ENCODE measurements at regions not wholly inside any gene's neighbourhood (a gene's known extent, or its start where the extent isn't known, plus 50 kb on each side); places are given as distances from the start of the nearest gene placed in this dataset.

GRCh38 chr3:72339670-72340030 is 508.6 kb downstream of the SHQ1 start:
- no peaks in the 10 kb centered on the region for H3K36me3 ChIP-seq (ENCODE audit: control insufficient read depth, low read depth, low read length)
- H3K27ac ChIP-seq (ENCODE audit: low read length): no peak overlapping the region
- H3K9me3 ChIP-seq (ENCODE audit: control insufficient read depth, low read depth, low read length): no peaks in the 10 kb centered on the region
- H3K27me3 ChIP-seq (ENCODE audit: control insufficient read depth, insufficient read depth, low read length): no peaks in the 10 kb centered on the region
- H3K9ac ChIP-seq (ENCODE audit: low read length): no peak overlapping the region
- no peak overlapping the region for H3K4me3 ChIP-seq (ENCODE audit: low read length)
- H3K4me1 ChIP-seq (ENCODE audit: control insufficient read depth, low read depth, low read length): peaks cover 11% of the 10 kb centered on the region

GRCh38 chr3:72338942-72339669 is 509.1 kb downstream of the SHQ1 start:
- Histone ChIP-seq H3K9me3 (ENCODE audit: control insufficient read depth, low read depth, low read length) (no peaks in the 10 kb centered on the region), H3K9ac (ENCODE audit: low read length) (no peak overlapping the region), H3K27me3 (ENCODE audit: control insufficient read depth, insufficient read depth, low read length) (no peaks in the 10 kb centered on the region), H3K4me3 (ENCODE audit: low read length) (no peak overlapping the region), H3K4me1 (ENCODE audit: control insufficient read depth, low read depth, low read length) (peaks cover 14% of the 10 kb centered on the region), H3K27ac (ENCODE audit: low read length) (no peak overlapping the region), H3K36me3 (ENCODE audit: control insufficient read depth, low read depth, low read length) (no peaks in the 10 kb centered on the region)

DNA sequence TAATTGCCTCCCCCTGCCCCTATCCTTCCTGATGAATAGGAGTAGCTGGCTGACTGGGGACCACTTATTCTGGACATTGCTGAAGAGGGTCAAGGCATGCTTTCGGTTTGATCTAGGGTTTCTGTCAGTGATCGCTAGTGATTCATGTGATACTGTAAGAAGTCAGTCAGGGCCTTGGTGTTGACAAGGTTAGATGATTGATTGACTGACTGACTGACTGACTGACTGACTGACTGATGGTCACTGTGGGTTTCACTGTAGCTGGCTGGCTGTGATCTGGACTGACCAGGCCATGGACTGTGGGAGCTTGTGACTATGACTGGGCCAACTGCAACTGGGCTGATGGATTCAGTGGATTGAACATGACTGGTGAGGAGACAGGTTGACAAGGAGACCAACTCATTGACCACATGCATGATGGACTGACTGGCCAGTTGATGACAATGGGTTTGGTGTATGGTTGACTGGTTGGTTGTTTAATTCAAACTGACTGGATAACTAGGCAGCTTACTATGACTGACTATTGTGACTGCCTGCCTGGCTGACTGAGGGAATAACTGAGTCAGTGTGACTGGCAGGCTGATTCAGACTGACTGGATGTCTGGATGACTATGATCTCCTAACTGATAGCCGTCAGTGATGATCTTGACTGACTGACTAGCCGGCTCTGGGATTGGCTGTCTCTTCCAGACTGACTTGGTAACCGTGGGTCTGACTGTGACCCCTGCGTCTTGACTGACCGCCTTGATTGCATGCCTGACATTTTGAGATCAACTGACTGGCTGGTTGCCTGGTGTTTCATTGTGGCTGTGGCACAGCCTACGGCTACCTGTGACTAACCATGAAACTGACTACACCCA is 509.9 kb downstream of the SHQ1 start:
- Histone ChIP-seq H3K9ac (ENCODE audit: low read length) (no peak overlapping the region), H3K27me3 (ENCODE audit: control insufficient read depth, insufficient read depth, low read length) (no peaks in the 10 kb centered on the region), H3K9me3 (ENCODE audit: control insufficient read depth, low read depth, low read length) (no peaks in the 10 kb centered on the region), H3K27ac (ENCODE audit: low read length) (no peak overlapping the region), H3K4me1 (ENCODE audit: control insufficient read depth, low read depth, low read length) (peaks cover 14% of the 10 kb centered on the region), H3K36me3 (ENCODE audit: control insufficient read depth, low read depth, low read length) (no peaks in the 10 kb centered on the region), H3K4me3 (ENCODE audit: low read length) (no peak overlapping the region)

- H3K27me3 ChIP-seq (ENCODE audit: control insufficient read depth, insufficient read depth, low read length): no peaks in the 10 kb centered on the region
- no peak overlapping the region for H3K27ac ChIP-seq (ENCODE audit: low read length)
- no peaks in the 10 kb centered on the region for H3K36me3 ChIP-seq (ENCODE audit: control insufficient read depth, low read depth, low read length)
- no peak overlapping the region for H3K9ac ChIP-seq (ENCODE audit: low read length)
- no peaks in the 10 kb centered on the region for H3K9me3 ChIP-seq (ENCODE audit: control insufficient read depth, low read depth, low read length)
- no peak overlapping the region for H3K4me3 ChIP-seq (ENCODE audit: low read length)
- peaks cover 14% of the 10 kb centered on the region for H3K4me1 ChIP-seq (ENCODE audit: control insufficient read depth, low read depth, low read length)
Measured at GRCh38 chr3:72337480-72337855, 510.8 kb downstream of the SHQ1 start.

GRCh38 chr3:72336821-72337479 is 511.3 kb downstream of the SHQ1 start:
- Histone ChIP-seq H3K27me3 (ENCODE audit: control insufficient read depth, insufficient read depth, low read length) (no peaks in the 10 kb centered on the region), H3K4me3 (ENCODE audit: low read length) (no peak overlapping the region), H3K27ac (ENCODE audit: low read length) (no peak overlapping the region), H3K9me3 (ENCODE audit: control insufficient read depth, low read depth, low read length) (no peaks in the 10 kb centered on the region), H3K36me3 (ENCODE audit: control insufficient read depth, low read depth, low read length) (no peaks in the 10 kb centered on the region), H3K4me1 (ENCODE audit: control insufficient read depth, low read depth, low read length) (peaks cover 14% of the 10 kb centered on the region), H3K9ac (ENCODE audit: low read length) (no peak overlapping the region)

DNA sequence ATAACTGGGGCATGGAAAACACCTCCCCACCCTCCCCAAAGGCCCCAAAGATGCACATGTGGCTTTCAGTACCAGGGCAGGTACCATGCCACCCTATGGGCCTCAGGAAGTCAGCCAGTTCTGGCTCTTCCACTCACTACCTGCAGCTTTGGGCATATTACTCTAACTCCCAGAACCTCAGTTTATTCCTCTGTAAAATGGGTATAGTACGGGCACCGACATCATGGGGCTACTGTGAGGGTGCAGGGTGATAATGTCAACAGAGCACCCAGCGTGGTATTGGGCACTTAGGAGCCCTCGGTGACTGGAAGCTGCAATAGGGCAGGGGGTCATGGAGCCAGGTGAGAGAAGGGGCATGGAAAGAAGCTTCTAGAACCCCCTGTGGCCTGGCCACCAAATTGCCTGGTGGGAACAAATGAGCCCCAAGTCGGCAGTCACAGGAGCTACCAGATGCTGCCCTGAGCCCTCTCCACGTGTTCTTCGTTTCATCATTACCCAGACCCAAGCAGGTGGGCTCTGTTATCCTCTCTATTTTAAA is 512.1 kb downstream of the SHQ1 start:
- Histone ChIP-seq H3K4me3 (ENCODE audit: low read length) (no peak overlapping the region), H3K27ac (ENCODE audit: low read length) (no peak overlapping the region), H3K27me3 (ENCODE audit: control insufficient read depth, insufficient read depth, low read length) (no peaks in the 10 kb centered on the region), H3K36me3 (ENCODE audit: control insufficient read depth, low read depth, low read length) (no peaks in the 10 kb centered on the region), H3K9me3 (ENCODE audit: control insufficient read depth, low read depth, low read length) (no peaks in the 10 kb centered on the region), H3K9ac (ENCODE audit: low read length) (no peak overlapping the region), H3K4me1 (ENCODE audit: control insufficient read depth, low read depth, low read length) (peaks cover 14% of the 10 kb centered on the region)

- no peaks in the 10 kb centered on the region for H3K9me3 ChIP-seq (ENCODE audit: control insufficient read depth, low read depth, low read length)
- H3K9ac ChIP-seq (ENCODE audit: low read length): no peak overlapping the region
- H3K27me3 ChIP-seq (ENCODE audit: control insufficient read depth, insufficient read depth, low read length): no peaks in the 10 kb centered on the region
- H3K4me1 ChIP-seq (ENCODE audit: control insufficient read depth, low read depth, low read length): peaks cover 14% of the 10 kb centered on the region
- H3K4me3 ChIP-seq (ENCODE audit: low read length): no peak overlapping the region
- no peaks in the 10 kb centered on the region for H3K36me3 ChIP-seq (ENCODE audit: control insufficient read depth, low read depth, low read length)
- H3K27ac ChIP-seq (ENCODE audit: low read length): no peak overlapping the region
Measured at GRCh38 chr3:72335458-72336095, 512.7 kb downstream of the SHQ1 start.

DNA sequence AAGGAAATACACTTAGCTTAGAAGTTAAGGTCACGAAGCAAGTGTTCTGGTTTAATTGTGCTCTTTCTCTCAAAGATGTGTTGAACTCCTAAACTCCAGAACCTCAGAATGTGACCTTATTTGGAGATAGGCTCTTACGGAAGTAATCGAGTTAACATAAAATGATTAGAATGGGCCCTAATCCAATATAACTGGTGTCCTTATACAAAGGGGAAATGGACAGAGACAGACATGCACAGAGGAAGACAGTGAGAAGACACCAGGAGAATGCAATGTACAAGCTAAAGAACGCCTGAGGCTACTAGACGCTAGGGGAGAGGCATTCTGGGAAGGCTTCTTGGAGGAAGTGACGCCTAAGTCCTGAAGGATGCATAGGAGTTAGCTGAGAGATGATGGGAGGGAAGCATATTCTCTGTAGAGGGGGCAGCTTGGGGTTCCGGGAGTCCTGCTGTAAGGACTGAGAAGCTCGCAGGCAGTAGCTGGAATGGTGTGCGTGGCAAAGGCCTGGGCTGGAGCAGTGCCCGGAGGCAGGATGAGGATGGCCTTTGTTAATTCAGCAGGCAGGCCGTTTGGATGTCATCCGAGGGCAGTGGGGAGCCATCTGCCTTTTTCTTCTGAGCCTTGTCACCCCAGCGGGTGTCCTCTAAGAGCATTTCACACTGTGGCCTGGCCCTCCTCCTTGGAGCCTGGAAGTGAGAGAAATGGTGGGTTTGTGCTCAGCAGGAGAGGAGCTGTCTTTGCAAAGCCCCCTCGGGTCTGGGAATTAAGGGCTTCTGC is 513.4 kb downstream of the SHQ1 start:
- H3K27ac ChIP-seq (ENCODE audit: low read length): no peak overlapping the region

GRCh38 chr3:72332689-72333088 is 515.6 kb downstream of the SHQ1 start:
- Histone ChIP-seq H3K36me3 (ENCODE audit: control insufficient read depth, low read depth, low read length) (no peaks in the 10 kb centered on the region), H3K27me3 (ENCODE audit: control insufficient read depth, insufficient read depth, low read length) (no peaks in the 10 kb centered on the region), H3K9me3 (ENCODE audit: control insufficient read depth, low read depth, low read length) (no peaks in the 10 kb centered on the region), H3K4me3 (ENCODE audit: low read length) (no peak overlapping the region), H3K9ac (ENCODE audit: low read length) (no peak overlapping the region), H3K27ac (ENCODE audit: low read length) (no peak overlapping the region), H3K4me1 (ENCODE audit: control insufficient read depth, low read depth, low read length) (peaks cover 19% of the 10 kb centered on the region)

More for the DNA sequence above, 513.4 kb downstream of the SHQ1 start:
- Histone ChIP-seq H3K9ac (ENCODE audit: low read length) (no peak overlapping the region), H3K4me1 (ENCODE audit: control insufficient read depth, low read depth, low read length) (peaks cover 14% of the 10 kb centered on the region), H3K27me3 (ENCODE audit: control insufficient read depth, insufficient read depth, low read length) (no peaks in the 10 kb centered on the region), H3K36me3 (ENCODE audit: control insufficient read depth, low read depth, low read length) (no peaks in the 10 kb centered on the region), H3K9me3 (ENCODE audit: control insufficient read depth, low read depth, low read length) (no peaks in the 10 kb centered on the region), H3K4me3 (ENCODE audit: low read length) (no peak overlapping the region)

DNA sequence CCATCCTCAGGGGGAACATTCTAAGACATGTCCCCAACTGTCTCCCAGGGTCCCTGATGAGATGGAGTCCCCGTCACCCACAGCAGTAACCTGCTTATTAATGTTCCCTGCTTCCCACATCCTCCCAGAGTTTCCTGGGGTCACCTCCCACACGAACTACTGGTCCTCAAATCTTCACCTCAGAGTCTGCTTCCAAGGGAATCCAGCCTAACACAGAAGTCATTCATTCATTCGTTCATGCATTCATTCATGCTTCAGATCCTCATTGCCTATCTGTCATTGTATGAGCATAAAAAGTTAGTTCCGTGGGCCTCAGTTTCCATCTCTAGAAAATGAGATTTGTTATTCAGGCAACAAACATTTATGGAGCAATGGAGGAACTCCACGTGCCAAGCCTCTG is 516.2 kb downstream of the SHQ1 start:
- peaks cover 19% of the 10 kb centered on the region for H3K4me1 ChIP-seq (ENCODE audit: control insufficient read depth, low read depth, low read length)
- H3K27me3 ChIP-seq (ENCODE audit: control insufficient read depth, insufficient read depth, low read length): no peaks in the 10 kb centered on the region
- H3K4me3 ChIP-seq (ENCODE audit: low read length): no peak overlapping the region
- H3K27ac ChIP-seq (ENCODE audit: low read length): no peak overlapping the region
- H3K9me3 ChIP-seq (ENCODE audit: control insufficient read depth, low read depth, low read length): no peaks in the 10 kb centered on the region
- H3K9ac ChIP-seq (ENCODE audit: low read length): no peak overlapping the region
- no peaks in the 10 kb centered on the region for H3K36me3 ChIP-seq (ENCODE audit: control insufficient read depth, low read depth, low read length)
